ENCODE measurements at regions not wholly inside any gene's neighbourhood (a gene's known extent, or its start where the extent isn't known, plus 50 kb on each side); places are given as distances from the start of the nearest gene placed in this dataset.

DNA sequence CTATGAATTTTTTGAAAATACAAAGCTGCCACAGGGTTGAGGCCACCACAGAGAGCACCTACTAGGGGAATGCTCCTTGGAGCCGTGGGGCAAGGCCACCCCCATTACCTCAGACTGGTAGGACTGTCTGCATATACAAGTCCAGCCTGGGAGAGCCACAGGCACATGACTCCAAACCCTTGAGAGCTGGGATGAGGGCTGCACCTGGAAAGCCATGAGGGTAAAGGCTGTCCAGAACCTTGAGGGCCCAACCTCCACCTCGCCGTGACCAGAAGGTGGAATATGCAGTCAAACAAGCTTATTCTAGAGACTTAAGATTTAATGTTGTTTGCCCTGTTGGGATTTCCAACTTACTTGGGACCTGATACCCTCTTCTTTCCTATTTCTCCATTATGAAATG, 69.5 kb upstream of the TSLP start:
- no peak for DNase-seq (ENCODE audit: low read depth in 2 of 2)

DNA sequence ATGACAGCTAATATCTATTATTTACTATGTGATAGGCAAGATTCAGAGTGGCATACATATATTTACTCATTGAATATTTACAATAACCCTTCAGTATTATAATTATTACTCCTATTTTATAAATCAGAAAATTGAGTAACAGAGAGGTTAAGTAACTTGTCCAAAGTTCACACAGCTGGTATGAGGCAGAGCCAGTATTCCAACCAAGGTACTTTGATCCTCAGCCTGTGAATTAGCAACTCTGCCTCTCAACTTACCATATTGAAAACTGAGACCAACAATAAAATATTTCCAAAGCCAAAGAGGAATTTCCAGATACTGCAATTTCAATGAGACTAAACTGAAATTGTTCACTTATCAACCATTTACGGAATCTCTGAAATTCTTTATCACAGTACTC, 67.9 kb upstream of the TSLP start:
- DNase-seq (ENCODE audit: low read depth in 2 of 2) = no peak

DNA sequence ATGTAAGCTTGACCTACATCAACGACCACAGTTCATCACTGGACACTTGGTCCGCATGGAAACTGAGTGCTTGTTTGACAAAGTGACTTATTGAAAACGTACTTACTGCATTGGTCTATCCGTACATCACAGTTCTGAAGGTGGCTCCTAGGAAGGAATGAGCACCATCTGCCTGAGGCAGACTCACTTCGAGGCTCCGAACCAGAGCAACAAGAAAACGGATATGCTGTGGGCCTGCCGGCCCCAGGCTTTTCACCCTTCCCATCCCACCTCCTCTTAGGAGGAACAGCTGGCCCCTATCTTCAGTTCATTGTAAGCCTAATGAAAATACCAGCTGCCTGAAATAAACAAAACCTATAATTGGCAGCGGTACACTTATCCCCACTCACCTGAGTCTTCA, 67.2 kb upstream of the TSLP start:
- no peak for DNase-seq (ENCODE audit: low read depth in 2 of 2)

DNA sequence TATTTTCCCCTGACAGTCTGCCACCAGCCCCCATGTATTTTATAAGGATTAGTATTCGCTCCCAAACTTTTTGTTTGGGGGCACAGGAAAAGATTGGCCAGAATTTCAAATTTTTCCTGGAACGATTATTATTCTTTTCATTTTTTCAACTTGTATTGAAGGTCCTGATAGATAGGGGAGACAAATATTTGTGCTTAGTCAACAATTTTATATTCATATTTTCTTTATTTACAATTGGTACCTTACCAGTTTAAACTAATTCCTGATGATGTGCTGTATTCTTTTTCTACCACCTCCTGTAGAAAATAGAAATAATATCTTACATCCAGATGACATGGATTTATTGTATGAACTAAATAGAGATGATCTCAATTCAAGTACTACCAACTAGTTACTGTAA, 60.7 kb upstream of the TSLP start:
- no peak for DNase-seq (ENCODE audit: low read depth in 2 of 2)

DNA sequence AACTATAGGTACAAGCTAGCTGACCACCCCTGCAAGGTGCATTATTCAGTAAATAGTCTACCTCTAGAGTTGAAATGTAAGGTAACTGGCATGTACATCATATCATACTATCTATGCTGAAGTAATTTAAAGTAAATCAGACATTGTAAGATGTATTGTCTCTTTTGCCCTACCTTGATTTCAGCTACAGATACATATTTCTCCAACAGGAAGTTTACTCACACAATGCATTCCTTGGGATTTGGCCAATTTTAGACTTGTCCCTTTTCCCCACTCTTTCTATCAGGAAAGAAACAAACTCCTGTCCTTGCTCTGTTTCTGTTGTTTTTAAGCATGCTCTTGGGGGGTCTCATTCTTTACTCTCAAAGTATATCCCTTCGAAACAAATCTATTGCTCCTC, 58.5 kb upstream of the TSLP start:
- DNase-seq (ENCODE audit: low read depth in 2 of 2) = peak in 1 of 2 donors; percentile 2

DNA sequence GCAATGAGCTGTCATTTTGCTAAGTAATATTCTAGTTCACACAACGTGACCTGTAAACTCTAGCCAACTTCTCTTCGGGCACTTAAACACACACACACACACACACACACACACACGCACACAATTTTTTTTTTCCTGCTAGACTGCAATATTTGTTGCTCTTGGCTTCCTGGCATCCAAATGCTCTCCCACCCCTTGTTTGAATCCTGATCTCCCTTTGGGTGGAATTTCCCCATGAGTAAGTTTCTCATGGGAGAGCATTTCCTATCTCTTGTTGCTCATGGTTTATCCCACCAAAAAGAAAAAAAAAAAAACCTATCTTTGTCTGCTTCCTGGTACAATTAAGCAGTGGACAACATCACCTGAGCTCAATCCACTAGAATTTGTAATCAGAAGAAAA, 54.7 kb upstream of the TSLP start:
- peak; percentile 11 to 12 for DNase-seq (ENCODE audit: low read depth in 2 of 2)

DNA sequence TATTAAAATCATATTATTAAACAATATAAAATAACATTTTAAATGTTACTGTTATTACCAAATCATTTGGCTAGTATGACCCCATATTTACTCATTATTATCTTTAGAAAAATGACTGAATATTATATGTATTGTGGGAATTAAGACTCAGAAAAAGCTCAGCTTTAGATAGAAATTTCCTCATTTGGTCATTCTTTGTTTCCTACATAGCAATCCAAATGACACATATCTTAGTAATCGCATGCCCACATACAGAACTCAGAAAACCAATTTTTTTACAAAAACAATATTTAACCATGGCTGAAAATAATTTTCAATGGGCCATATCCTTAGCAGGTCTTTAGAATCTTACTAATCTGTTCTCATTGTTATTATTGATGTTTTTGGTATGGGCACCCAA, 53.8 kb upstream of the TSLP start:
- no peak for DNase-seq (ENCODE audit: low read depth in 2 of 2)

All from dermis microvascular lymphatic vessel endothelial cell (primary cell).